HG02840 (cell line): ENCODE measurements at regions not wholly inside any gene's neighbourhood (a gene's known extent, or its start where the extent isn't known, plus 50 kb on each side); places are given as distances from the start of the nearest gene placed in this dataset.

Source experiments
- ATAC-seq: cut with Tn5 transposase; IDR thresholded peaks from one replicate; pipeline ENCODE4 v1.9.1; 2021; ENCODE audit warnings: mild to moderate bottlenecking, moderate library complexity, moderate number of reproducible peaks; ENCODE audit not compliant: unreplicated experiment, low FRiP score

GRCh38 chr5:133882846-133883245 lies 85.6 kb downstream of the C5orf15 start:
- no peak for ATAC-seq

DNA sequence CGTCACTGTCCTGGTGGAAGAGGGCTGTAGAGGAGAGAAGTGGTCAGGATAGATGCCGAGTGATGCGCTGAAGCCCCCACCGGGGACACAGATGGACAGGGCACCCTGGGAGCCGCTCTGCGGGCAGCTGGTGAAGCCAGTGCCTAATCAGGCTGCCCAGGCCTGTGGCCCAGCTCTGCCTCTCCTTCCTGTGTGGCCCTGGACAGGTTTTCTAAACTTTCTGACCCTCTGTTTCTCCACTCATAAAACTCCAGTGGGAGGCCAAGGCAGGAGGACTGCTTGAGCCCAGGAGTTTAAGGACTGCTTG lies 86.1 kb downstream of the C5orf15 start:
- no peak for ATAC-seq

- no peak for ATAC-seq
Observed at GRCh38 chr5:133881576-133882388, 86.6 kb downstream of the C5orf15 start.

GRCh38 chr5:133878236-133878555 lies 90.2 kb downstream of the C5orf15 start:
- ATAC-seq: no peak

GRCh38 chr5:133877351-133878235 lies 90.8 kb downstream of the C5orf15 start:
- ATAC-seq: no peak

DNA sequence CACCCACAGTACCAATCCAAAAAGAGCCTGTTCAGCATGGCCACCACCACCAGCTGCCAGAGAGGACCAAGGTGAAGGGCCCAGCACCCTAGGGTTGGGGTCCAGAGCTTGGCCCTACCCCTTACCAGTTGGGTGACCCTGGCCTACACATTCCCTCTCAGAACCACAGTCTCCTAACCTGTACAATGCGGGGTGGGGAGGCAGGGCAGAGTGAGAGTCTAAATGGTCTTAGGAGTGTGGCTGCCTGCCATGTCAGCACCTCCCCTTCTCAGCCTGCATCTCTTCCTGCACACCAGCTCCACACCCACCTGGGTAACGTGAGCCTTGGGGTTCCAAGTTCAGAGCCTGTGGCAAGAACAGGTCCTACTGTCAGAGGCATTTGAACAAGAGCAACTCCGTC lies 92.2 kb downstream of the C5orf15 start:
- no peak for ATAC-seq

GRCh38 chr5:133875179-133875578 lies 93.2 kb downstream of the C5orf15 start:
- no peak for ATAC-seq

GRCh38 chr5:133873449-133873848 lies 95.0 kb downstream of the C5orf15 start:
- no peak for ATAC-seq

GRCh38 chr5:133870661-133871060 lies 97.8 kb downstream of the C5orf15 start:
- ATAC-seq: no peak

DNA sequence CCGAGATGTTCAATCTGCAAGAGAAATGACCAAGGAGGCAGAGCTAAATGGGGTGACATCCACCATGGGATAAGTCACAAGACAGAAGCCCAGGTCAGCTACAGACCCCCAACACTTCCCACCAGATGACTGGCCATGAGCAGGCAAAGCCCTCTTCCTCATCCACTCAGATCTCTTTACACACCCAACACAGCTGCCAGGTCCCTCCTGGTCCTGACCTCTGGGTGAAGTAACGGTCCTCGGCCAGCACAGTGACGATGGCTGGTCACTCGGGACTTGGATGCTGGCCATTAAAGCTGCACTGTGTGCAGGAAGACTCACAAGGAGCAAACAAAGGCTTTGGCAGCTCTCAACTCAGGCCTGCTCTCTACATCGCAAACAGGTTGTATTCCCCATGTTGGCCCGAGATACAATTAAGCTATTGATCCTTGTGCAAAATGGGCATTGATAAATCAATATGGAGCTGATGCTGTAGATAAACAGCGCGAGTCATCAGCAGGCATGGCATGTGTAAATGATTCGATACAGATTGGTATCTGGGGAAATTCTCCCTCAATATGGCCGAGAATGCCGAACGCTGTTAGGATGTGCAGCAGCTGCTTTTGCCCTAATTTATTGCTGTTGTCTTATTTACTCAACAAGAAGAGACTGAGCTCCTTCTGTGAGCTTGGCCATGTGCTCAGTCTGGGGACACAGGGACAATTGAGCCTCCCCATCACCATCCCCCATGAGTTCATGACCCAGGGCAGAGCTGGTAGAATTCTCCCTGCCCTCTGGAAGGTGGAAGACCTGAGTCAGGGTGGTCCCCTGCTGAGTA lies 98.7 kb downstream of the C5orf15 start:
- ATAC-seq: no peak

GRCh38 chr5:133868946-133869518 lies 99.4 kb downstream of the C5orf15 start:
- no peak for ATAC-seq

DNA sequence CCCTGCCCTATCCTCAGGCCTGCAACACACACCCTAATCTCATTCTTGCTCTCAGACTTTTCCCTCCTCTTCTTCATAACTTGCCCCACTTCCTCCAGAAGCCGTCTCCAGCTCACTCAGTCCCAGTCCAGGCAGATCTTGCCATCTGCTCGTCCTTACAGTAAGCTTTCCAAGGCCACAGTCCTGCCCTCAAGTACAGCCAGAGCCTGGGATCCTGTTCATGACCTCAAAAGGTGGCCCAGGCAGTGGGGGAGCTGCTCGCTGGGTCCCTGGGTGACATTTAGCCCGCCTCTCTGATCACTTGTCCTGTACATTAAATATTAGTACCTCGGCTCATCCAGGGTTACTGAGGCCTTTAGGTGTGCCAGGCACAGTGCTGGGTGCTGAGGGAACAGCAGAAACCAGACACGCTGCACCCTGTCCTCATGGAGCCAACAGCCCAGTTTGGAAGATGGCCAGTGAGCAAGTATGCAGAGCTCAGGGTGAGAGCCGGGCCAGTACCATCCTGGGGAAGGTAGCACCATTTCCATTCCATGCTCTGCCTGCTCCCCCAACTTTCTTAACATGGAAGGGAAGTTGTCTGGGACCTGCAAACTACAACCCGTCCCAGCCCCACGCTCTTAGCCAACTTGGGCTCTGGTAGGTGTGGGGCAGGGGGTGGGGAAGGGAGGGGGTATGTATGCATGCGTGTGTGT lies 100.4 kb downstream of the C5orf15 start:
- ATAC-seq: no peak

GRCh38 chr5:133867341-133867740 lies 101.1 kb downstream of the C5orf15 start:
- no peak for ATAC-seq

GRCh38 chr5:133866903-133867245 lies 101.6 kb downstream of the C5orf15 start:
- ATAC-seq: no peak

DNA sequence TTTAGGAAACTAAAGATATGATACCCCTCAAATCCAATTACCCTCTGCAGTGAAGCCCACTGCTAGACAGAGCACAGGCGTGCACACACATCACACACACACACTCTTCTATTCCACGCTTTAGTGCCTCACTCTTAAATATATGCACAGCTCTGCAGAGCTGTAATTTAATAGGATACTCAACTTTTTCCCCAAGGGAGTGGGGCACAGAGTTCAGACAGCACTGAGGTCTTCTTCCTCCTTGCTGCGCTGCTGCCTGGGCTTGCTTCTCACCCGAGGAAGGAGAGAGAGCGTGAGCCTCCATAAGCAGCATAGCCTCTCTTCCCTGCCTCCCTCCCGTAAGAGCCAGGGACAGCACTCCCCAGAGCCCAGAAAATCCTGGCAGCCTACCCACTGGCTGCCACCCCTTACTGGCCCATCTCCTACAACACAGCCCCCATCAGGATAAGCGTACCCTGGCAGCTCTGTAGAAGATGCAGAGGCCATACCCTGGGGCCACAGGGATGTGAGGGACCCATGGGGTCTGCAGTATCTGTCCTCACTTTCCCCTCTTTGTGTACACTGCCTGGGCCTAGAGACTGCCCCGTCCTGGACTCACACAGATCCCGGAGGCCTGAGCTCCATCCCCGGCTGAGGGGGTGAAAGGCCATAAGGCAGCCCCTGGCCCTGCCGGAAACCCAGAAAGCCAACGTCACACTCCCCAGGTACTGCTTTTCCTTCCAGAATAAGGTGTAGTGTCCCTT lies 102.1 kb downstream of the C5orf15 start:
- ATAC-seq: no peak

- ATAC-seq: no peak
Observed at GRCh38 chr5:133865113-133865512, 103.3 kb downstream of the C5orf15 start.

DNA sequence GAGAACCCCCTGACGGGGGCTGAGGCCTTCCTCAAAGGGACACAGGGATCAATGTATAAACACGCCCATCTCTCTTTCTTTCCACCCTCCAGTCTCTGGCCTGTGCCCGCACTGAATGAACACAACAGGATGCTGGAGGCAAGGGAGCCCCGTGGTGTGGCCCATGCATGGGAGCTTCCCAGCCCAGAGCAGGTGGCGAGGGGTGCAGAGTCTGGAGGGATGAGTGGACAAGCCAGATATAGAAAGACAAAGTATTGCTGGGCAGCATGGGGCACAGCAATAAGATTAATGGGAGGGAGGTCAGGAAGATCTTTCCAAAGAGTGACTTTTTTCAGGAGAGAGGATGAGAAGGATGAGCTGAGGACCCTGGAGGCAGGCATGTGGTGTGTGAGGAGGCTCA lies 103.7 kb downstream of the C5orf15 start:
- ATAC-seq: no peak

DNA sequence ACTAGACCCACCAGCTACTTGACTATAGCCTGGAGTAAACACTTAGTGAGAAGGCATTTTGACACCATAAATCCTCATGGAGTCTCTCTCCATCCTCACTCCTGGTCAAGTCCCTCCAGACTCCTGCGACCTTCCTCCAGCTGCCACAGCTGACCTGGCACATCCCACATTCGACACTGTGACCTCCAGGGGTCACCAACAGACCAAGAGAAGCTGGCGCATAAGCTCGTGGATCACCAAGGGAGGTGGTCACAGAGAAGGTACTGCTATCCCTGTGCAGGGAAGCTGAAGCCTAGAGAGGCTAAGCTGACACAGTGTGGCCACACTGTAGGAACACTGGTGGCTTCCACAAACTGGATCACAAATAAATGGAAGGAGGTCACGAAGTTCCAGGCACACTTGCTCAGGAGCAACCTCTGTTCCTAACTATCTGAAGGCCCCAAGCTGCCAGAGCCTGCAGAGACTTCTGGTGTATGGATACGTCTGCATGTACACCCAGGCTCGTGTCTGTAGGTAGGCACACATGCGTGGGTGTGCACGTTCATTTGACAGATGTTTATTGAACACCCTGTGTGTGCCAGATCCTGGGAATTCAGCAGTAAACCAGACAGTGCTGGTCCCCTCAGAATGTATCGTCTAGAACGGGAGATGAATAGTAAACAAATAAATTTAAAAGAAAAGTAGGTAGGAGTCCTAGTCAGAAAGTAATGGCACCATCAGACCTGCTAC lies 104.4 kb downstream of the C5orf15 start:
- no peak for ATAC-seq

DNA sequence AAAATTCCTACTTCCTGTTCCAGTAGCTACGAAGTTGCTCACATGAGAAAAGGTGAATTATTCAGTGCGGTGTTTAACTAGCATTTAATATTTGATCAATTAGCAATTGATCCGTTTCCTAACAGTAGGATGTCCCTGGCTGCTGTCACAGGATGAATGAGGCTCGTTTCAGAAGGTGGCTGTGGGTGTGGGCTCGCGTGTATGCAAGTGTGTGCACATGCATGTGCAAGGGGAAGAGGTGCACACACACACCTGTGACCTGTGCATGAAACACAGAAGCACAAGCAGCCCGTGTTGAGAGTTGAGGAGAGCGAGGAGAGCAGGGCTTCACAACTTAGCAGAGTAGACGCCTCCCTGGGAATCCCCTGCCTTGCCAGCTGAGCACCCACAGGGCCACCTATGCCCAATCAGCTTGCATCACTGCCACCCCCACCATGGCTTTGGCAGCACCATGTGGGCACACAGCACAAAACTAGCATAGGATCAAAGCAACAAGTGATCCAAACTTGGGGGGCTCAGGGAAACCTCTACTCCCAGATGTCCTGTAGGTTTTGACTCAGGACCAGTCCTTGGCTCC lies 107.2 kb downstream of the C5orf15 start:
- no peak for ATAC-seq
